Left forelimb (tissue), 1 donor: ENCODE measurements at regions not wholly inside any gene's neighbourhood (a gene's known extent, or its start where the extent isn't known, plus 50 kb on each side); places are given as distances from the start of the nearest gene placed in this dataset.

Experiments used
- DNase-seq: peaks from one replicate; pipeline ENCODE4 v3.0.0-alpha.2; 2018; ENCODE audit warnings: low spot score

- no peak for DNase-seq
Measured at GRCh38 chr12:39125566-39125965, 220.2 kb upstream of the CPNE8 start.

DNA sequence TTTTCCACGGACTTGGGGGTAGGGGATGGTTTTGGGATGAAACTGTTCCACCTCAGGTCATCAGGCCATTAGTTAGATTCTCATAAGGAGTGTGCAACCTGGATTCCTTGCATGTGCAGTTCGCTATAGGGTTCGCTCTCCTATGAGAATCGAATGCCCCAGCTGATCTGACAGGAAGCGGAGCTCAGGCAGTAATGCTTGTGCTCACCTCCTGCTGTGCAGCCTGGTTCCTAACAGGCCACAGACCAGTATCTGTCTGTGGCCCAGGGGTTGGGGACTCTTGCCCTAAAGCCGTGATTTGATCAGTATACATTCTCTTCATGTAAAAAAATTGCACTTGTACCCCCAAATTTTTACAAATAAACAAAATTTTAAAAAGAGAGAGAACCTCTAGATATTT is 219.4 kb upstream of the CPNE8 start:
- no peak for DNase-seq

DNA sequence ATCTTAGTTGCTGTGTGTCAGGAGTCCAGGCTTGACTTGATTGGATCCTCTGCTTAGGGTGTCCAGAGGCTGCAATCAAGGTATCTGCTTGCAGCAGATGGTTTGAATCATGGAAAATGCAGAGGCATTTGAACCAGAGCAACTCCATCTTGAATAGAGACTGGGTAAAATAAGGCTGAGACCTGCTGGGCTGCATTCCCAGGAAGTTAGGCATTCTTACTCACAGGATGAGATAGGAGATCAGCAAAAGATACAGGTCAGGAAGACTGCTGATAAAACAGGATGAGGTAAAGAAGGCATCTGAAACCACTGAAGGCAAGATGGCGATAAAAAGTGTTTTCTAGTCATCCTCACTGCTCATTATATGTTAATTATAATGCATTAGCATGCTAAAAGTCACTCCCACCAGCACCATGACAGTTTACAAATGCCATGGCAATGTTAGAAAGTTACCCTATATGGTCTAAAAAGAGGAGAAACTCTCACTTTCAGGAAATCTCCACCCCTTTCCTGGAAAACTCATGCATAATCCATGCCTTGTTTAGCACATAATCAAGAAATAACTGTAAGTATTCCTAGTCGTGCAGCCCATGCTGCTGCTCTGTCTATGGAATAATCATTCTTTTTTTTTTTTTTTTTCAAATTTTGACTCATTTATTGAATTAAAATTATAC is 218.3 kb upstream of the CPNE8 start:
- DNase-seq, result no peak

- DNase-seq, result no peak
Measured at GRCh38 chr12:39122562-39123204, 217.3 kb upstream of the CPNE8 start.

- no peak for DNase-seq
Measured at GRCh38 chr12:39116861-39117260, 211.5 kb upstream of the CPNE8 start.

- no peak for DNase-seq
Measured at GRCh38 chr12:39112064-39112463, 206.7 kb upstream of the CPNE8 start.

DNA sequence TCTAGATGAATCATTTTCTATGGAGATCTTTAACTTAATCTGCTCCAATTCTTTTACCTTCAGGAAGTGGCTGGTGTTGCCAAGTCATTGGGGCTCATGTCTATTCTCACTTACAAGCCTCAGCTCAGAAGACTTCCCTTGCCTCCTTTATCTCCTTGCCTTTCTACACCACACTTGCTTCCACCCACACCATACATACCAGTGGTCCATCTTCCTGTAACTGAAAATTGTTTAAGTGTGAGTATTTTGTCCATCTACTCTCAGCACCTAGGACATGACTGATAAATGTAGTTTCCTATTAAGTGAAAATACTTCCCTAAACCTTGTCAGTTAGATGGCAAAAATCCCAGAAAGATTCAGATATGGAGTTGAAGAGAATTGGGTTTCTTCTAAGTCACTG is 199.7 kb upstream of the CPNE8 start:
- DNase-seq, result no peak

GRCh38 chr12:39103552-39104165 is 198.3 kb upstream of the CPNE8 start:
- DNase-seq, result no peak

DNA sequence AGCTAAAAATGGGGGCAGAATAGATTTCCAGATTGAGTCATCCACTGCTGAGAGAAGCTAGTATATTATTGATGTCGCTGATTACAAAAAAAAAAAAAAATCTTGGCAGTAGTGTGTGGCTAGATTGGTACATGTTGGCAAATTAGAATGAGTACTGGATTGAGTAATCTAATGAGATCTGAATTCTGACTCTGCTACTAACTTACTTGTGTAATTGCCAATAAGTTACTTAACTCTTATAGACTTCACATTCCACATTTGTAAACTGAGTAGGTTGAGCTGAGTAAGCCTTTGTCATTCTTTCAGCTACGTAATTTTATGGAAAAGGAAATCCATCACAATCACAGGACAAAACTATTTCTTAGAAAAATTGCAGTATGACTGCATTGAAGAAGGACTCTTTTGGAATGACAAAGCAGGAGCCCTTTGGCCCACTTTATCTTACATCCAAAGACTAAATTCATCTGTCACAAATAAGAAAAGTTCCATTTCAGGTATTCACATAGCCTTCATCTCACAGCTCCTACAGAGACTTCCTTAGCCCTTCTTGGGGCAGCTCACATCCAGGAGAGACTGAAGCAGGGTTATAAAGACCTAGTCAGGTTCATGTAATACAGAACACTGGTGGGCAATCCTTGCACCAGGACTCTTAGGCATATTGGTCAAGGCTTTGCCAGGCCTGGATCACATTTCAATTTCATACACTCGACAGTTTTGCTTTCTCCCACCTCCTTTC is 197.3 kb upstream of the CPNE8 start:
- DNase-seq, result no peak

GRCh38 chr12:39095636-39096330 is 190.4 kb upstream of the CPNE8 start:
- no peak for DNase-seq

- no peak for DNase-seq
Measured at GRCh38 chr12:39081910-39082309, 176.5 kb upstream of the CPNE8 start.

- no peak for DNase-seq
Measured at GRCh38 chr12:39077226-39077625, 171.8 kb upstream of the CPNE8 start.

DNA sequence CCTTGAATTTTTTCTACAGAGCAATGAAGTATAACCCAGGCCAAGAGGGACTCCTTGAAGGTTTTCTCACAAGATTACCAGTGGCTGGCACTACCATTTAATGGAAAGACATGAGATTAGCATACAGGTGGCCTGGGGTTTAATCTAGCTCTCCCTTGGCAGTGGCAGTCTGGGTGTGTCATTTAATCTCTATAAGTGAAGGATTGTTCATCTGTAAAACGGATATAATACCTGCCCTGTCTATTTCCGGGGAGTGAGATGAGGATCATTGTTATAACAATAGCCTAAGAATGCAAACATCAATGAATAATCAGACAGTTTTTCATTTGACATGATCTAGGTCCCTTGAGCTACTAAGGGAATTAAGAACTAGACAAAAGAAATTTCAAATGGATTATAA is 168.7 kb upstream of the CPNE8 start:
- no peak for DNase-seq

DNA sequence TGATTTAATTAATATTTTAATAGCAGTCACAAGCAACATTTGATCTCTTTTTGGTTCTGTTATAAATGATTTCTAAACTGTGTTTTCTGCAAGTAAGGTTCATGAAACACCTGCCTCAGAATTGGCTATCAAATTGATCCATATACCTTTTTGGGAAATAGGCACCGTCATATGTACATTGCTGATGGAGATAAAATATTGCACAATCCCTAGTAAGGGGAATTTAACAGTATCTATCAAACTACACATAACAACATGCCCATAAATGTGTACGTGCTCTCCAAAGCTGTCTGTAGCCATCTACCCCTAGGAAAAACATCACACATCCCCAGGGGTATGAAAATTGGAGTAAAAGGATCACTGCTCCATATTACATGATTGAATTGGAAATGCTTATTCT is 167.3 kb upstream of the CPNE8 start:
- DNase-seq, result no peak

DNA sequence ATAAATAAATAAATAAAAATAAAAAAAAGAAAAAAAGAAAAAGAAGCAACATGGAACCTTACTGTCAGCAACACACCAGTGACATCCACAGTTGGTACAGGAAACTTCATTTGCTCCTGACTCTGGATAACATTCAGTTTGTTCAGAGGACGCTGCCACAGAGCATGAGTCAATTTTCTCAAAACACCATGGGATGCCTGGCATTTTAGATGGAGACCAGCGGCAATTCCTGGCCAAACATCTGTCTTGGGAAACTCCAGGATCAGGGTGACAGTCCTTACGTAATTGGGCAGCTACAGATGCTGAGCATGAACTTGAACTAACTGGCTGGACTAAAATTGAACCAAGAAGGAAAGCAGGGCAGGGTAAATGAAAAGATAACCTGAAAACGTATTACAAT is 166.2 kb upstream of the CPNE8 start:
- no peak for DNase-seq

GRCh38 chr12:39070775-39071174 is 165.4 kb upstream of the CPNE8 start:
- DNase-seq, result no peak

- DNase-seq, result no peak
Measured at GRCh38 chr12:39065455-39065854, 160.1 kb upstream of the CPNE8 start.

GRCh38 chr12:39064708-39065107 is 159.3 kb upstream of the CPNE8 start:
- no peak for DNase-seq

DNA sequence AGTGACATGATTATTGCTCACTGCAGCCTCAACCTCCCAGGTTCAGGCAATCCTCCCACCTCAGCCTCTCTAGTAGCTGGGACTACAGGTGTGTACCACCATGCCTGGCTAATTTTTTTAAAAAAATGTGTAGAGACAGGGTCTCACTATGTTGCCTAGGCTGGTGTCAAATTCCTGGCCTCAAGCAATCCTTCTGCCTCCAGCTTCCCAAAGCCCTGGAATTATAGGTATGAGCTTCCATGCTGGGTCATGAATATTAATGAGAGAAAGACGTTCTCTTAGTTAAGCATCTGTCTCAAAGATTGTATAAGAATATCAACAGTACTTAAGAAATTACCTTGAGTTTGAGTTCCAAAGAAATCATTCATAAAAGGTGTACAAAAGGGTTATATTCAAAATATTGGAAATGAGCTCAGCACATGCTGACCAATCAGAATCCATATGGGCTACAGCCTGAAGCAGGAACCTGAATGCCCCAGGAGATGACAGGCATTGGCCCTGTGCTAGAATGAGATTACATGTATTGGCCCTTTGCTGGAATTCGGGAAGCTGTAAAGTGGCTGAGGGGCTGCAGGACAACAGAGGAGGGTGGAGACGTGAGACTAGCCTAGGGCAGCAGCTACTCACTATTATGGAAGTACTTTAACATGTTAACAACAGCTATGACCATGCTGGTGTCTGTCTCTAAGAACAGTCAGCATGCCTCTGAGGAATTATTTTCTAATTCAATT is 157.0 kb upstream of the CPNE8 start:
- no peak for DNase-seq

DNA sequence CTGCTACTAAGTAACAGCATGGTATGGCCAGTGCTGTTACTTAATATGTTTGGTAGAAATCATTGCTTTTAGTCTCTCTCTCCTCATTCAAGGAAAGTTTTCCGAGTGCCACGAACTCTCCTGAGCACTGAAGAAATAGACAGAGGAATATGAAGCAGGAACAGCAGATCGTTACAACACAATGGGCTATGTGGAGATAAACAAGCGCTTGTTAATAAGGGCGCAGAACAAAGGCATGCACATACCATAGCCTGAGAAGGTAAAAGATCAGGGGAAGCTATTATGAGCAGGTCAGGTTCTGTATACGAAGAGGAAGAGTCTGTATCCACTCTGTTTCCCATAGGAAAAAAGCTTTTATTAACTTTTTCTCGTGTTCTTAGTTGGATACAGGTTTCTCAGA is 156.2 kb upstream of the CPNE8 start:
- DNase-seq, result no peak

DNA sequence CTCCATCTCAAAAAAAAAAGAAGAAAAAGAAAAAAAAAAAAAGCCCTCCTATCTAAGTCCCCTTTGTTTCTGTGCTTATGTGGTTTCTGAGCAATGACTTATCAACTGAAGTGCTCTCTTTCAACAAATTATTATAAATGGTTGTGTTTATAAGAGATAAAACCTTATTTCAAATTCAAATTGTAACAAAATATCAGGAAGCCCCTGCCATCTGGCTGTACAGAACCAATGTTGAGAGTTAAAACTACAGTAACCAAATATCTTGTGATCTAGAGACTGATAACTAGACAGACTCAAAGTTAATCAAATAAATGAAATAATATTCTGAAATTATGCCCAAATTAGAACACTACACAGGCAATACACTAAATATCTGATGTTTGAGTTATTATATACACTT is 143.0 kb upstream of the CPNE8 start:
- no peak for DNase-seq
